HepG2 (cell line): ENCODE measurements at regions not wholly inside any gene's neighbourhood (a gene's known extent, or its start where the extent isn't known, plus 50 kb on each side); places are given as distances from the start of the nearest gene placed in this dataset.
A peak's percentile ranks its signal among the peaks of the same experiment; 100 is the strongest.

ENCODE experiments used
- ATF7 ChIP-seq, 2 experiments: fragments of 450-650 bp in 1 of 2; sonication (generic) in 1 of 2; formaldehyde crosslinking in 1 of 2; IDR thresholded peaks; 2 replicates each; pipeline versions ENCODE4 v1.4.0 to v1.6.1; 2016 to 2020; ENCODE audit warnings: antibody characterized with exemption in 1 of 2, mild to moderate bottlenecking in 1 of 2, missing genetic modification reagents in 1 of 2
- CBX1 ChIP-seq: IDR thresholded peaks from one replicate; pipeline ENCODE4 v1.6.1; 2016; ENCODE audit warnings: antibody characterized with exemption, low read depth
- CHCHD3 ChIP-seq: sonication (generic); formaldehyde crosslinking; IDR thresholded peaks from 2 replicates; pipeline ENCODE4 v1.8.0; 2022; ENCODE audit warnings: mild to moderate bottlenecking, missing genetic modification reagents, moderate library complexity
- CHD2 ChIP-seq: IDR thresholded peaks from 2 replicates; pipeline ENCODE4 v1.6.1; 2011; ENCODE audit warnings: low read depth, low read length, improper control_type of control experiment
- GTF2F1 ChIP-seq: fragments of 150-350 bp; IDR thresholded peaks from 2 replicates; pipeline ENCODE4 v1.6.1; 2014; ENCODE audit warnings: low read length
- HOXA9 ChIP-seq: sonication (generic); formaldehyde crosslinking; IDR thresholded peaks from 2 replicates; pipeline ENCODE4 v1.8.1; 2022; ENCODE audit warnings: missing genetic modification reagents, mild to moderate bottlenecking, moderate library complexity, borderline replicate concordance
- KLF11 ChIP-seq: IDR thresholded peaks from 2 replicates; pipeline ENCODE4 v1.6.1; 2016; ENCODE audit warnings: missing compliant biosample characterization
- KLF15 ChIP-seq: sonication (generic); formaldehyde crosslinking; IDR thresholded peaks from 2 replicates; pipeline ENCODE4 v1.8.1; 2023; ENCODE audit warnings: borderline replicate concordance, mild to moderate bottlenecking, inconsistent platforms, missing genetic modification reagents, mixed read lengths
- KMT2A ChIP-seq: sonication (generic); formaldehyde crosslinking; IDR thresholded peaks from 2 replicates; pipeline ENCODE4 v1.4.0; 2020; ENCODE audit warnings: missing genetic modification reagents
- MAX ChIP-seq: IDR thresholded peaks from 2 replicates; pipeline ENCODE4 v1.6.1; 2012; ENCODE audit warnings: inconsistent platforms
- MTA1 ChIP-seq: sonication (generic); formaldehyde crosslinking; IDR thresholded peaks from 2 replicates; pipeline ENCODE4 v1.4.0; 2020; ENCODE audit warnings: missing genetic modification reagents, mild to moderate bottlenecking, borderline replicate concordance
- NFAT5 ChIP-seq: sonication (generic); formaldehyde crosslinking; IDR thresholded peaks from 2 replicates; pipeline ENCODE4 v1.4.0; 2020; ENCODE audit warnings: missing genetic modification reagents
- NFATC3 ChIP-seq: sonication (generic); formaldehyde crosslinking; IDR thresholded peaks from 2 replicates; pipeline ENCODE4 v1.5.1; 2020; ENCODE audit warnings: mild to moderate bottlenecking, missing genetic modification reagents
- PHF21A ChIP-seq: sonication (generic); formaldehyde crosslinking; IDR thresholded peaks from 2 replicates; pipeline ENCODE4 v1.5.0; 2020; ENCODE audit warnings: mild to moderate bottlenecking, missing genetic modification reagents
- RBM39 ChIP-seq: fragments of 200-400 bp; formaldehyde crosslinking; IDR thresholded peaks from one replicate; pipeline ENCODE4 v1.6.1; 2018; ENCODE audit warnings: antibody characterized with exemption, mild to moderate bottlenecking, low read depth, low read length; ENCODE audit not compliant: poor library complexity, severe bottlenecking
- REL ChIP-seq: sonication (generic); formaldehyde crosslinking; conservative IDR thresholded peaks from 2 replicates; pipeline ENCODE4 v1.8.0; 2022; ENCODE audit warnings: mild to moderate bottlenecking, missing genetic modification reagents, moderate library complexity
- RELA ChIP-seq: sonication (generic); formaldehyde crosslinking; IDR thresholded peaks from 2 replicates; pipeline ENCODE4 v1.4.0; 2020; ENCODE audit warnings: missing genetic modification reagents
- RFX3 ChIP-seq: IDR thresholded peaks from 2 replicates; pipeline ENCODE4 v1.6.1; 2016; ENCODE audit warnings: missing biosample characterization, missing genetic modification reagents
- SATB2 ChIP-seq: sonication (generic); formaldehyde crosslinking; IDR thresholded peaks from 2 replicates; pipeline ENCODE4 v1.5.0; 2020; ENCODE audit warnings: missing genetic modification reagents
- SMAD3 ChIP-seq: sonication (generic); formaldehyde crosslinking; IDR thresholded peaks from 2 replicates; pipeline ENCODE4 v1.4.0; 2020; ENCODE audit warnings: missing genetic modification reagents
- SRY ChIP-seq: sonication (generic); formaldehyde crosslinking; IDR thresholded peaks from 2 replicates; pipeline ENCODE4 v1.8.0; 2022; ENCODE audit warnings: mild to moderate bottlenecking, missing genetic modification reagents
- ZBTB33 ChIP-seq: sonication (generic); formaldehyde crosslinking; IDR thresholded peaks from 2 replicates; pipeline ENCODE4 v1.4.0; 2020; ENCODE audit warnings: missing genetic modification reagents
- ZNF136 ChIP-seq: sonication (generic); formaldehyde crosslinking; IDR thresholded peaks from 2 replicates; pipeline ENCODE4 v1.8.1; 2022; ENCODE audit warnings: low read depth, mild to moderate bottlenecking, moderate library complexity, missing genetic modification reagents
- ZNF143 ChIP-seq: sonication (generic); formaldehyde crosslinking; IDR thresholded peaks from 2 replicates; pipeline ENCODE4 v1.4.0; 2020; ENCODE audit warnings: missing genetic modification reagents
- ZNF564 ChIP-seq: sonication (generic); formaldehyde crosslinking; IDR thresholded peaks from 2 replicates; pipeline ENCODE4 v1.8.1; 2023; ENCODE audit warnings: mild to moderate bottlenecking, missing genetic modification reagents
- ZNF891 ChIP-seq: sonication (generic); formaldehyde crosslinking; IDR thresholded peaks from 2 replicates; pipeline ENCODE4 v1.5.0; 2020; ENCODE audit warnings: mild to moderate bottlenecking, missing genetic modification reagents

- TF ChIP-seq NFAT5 (CRISPR knock-in tag) (no peak), RFX3 (CRISPR knock-in tag) (no peak), SRY (CRISPR knock-in tag) (no peak), ZNF891 (no peak), KLF15 (CRISPR knock-in tag) (no peak), MTA1 (no peak), SATB2 (CRISPR knock-in tag) (no peak), REL (no peak), CHD2 (no peak), GTF2F1 (no peak), ZNF143 (CRISPR knock-in tag) (peak; percentile 55; the same call in 1 of the 2 replicates), RELA (CRISPR knock-in tag) (no peak), PHF21A (no peak), SMAD3 (CRISPR knock-in tag) (no peak), CHCHD3 (CRISPR knock-in tag) (no peak), RBM39 (no peak), CBX1 (no peak), ZNF136 (no peak), ATF7 (IDR thresholded peaks at IDR 0.05) (no peak), ATF7 (CRISPR knock-in tag; IDR thresholded peaks at IDR 0.05) (no peak), KMT2A (CRISPR knock-in tag) (no peak), NFATC3 (CRISPR knock-in tag) (no peak), KLF11 (CRISPR knock-in tag) (no peak), MAX (peak; percentile 73), ZNF564 (no peak), HOXA9 (no peak), ZBTB33 (CRISPR knock-in tag) (peak; percentile 98)
These were observed 334.3 kb downstream of the ARL4A start (continued) for GRCh38 chr7:13021566-13022300.
